GM23248 (cell line): ENCODE measurements at regions not wholly inside any gene's neighbourhood (a gene's known extent, or its start where the extent isn't known, plus 50 kb on each side); places are given as distances from the start of the nearest gene placed in this dataset.

Experiments
- EZH2 ChIP-seq: fragments of 200-600 bp; sonication (generic); IDR thresholded peaks from 2 replicates; pipeline ENCODE4 v1.6.1; 2018; ENCODE audit warnings: antibody characterized with exemption, mild to moderate bottlenecking; ENCODE audit not compliant: insufficient read depth, poor library complexity, severe bottlenecking
- EZH2phosphoT487 ChIP-seq: fragments of 200-600 bp; sonication (generic); IDR thresholded peaks from 2 replicates; pipeline ENCODE4 v1.6.1; 2018; ENCODE audit warnings: antibody characterized with exemption, moderate library complexity, mild to moderate bottlenecking, low read depth; ENCODE audit not compliant: insufficient read depth

- TF ChIP-seq EZH2phosphoT487: no peak
- no peak for TF ChIP-seq EZH2
Observed at GRCh38 chr17:14747603-14747950, 446.7 kb downstream of the HS3ST3B1 start.
